Endothelial cell (in vitro differentiated cells): ENCODE measurements at regions not wholly inside any gene's neighbourhood (a gene's known extent, or its start where the extent isn't known, plus 50 kb on each side); places are given as distances from the start of the nearest gene placed in this dataset.

ENCODE experiments used
- DNase-seq: peaks from one replicate; pipeline ENCODE4 v3.0.0; 2021; ENCODE audit warnings: low spot score
- H3K27ac Mint-ChIP-seq: one replicate; pipeline ENCODE4 v1.8.0; 2021; ENCODE audit warnings: mixed read lengths, inconsistent platforms; ENCODE audit not compliant: unreplicated experiment
- H3K27me3 Mint-ChIP-seq: one replicate; pipeline ENCODE4 v1.8.0; 2021; ENCODE audit warnings: mild to moderate bottlenecking, moderate library complexity, mixed read lengths, inconsistent platforms; ENCODE audit not compliant: unreplicated experiment
- H3K36me3 Mint-ChIP-seq: one replicate; pipeline ENCODE4 v1.8.0; 2021; ENCODE audit warnings: mild to moderate bottlenecking, low read depth, mixed read lengths, inconsistent platforms; ENCODE audit not compliant: unreplicated experiment
- H3K4me1 Mint-ChIP-seq: one replicate; pipeline ENCODE4 v1.8.0; 2021; ENCODE audit warnings: mild to moderate bottlenecking, mixed read lengths, inconsistent platforms; ENCODE audit not compliant: unreplicated experiment
- H3K4me3 Mint-ChIP-seq: one replicate; pipeline ENCODE4 v1.8.0; 2021; ENCODE audit warnings: mild to moderate bottlenecking, mixed read lengths, inconsistent platforms; ENCODE audit not compliant: unreplicated experiment
- H3K9me3 Mint-ChIP-seq: one replicate; pipeline ENCODE4 v1.8.0; 2021; ENCODE audit warnings: mixed read lengths, inconsistent platforms; ENCODE audit not compliant: unreplicated experiment
- TF ChIP-seq, protein P1 (sequence below): fragments of 200-600 bp; sonication (generic); IDR thresholded peaks from one replicate; pipeline ENCODE4 v1.5.0; 2021; ENCODE audit warnings: antibody characterized with exemption; ENCODE audit not compliant: unreplicated experiment

DNA sequence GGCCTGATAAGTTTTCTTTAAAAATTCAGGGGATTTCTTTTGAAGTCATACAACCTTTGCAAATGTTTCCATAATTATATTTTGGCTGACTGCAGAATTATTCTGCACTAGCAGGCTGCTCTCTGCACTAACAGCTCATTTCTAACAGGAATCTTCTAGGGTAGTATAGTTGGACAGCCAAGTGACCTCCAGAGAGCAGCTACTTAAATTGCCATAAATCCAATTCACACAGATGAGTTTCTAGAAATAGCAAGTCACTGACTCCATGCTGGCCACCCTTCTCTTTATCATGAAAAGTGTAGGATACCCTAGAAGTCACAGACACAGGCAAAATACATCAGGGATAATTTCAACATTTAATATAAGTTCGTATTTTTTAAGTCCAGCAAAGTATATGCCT is 110.9 kb upstream of the TARS1 start:
- Mint-ChIP-seq H3K27me3 (peaks cover 4% of the 10 kb centered on the region), H3K4me3 (no peak overlapping the region), H3K9me3 (no peaks in the 10 kb centered on the region), H3K4me1 (peaks cover 20% of the 10 kb centered on the region), H3K36me3 (no peaks in the 10 kb centered on the region), H3K27ac (no peak overlapping the region)
- TF ChIP-seq, protein P1, sequence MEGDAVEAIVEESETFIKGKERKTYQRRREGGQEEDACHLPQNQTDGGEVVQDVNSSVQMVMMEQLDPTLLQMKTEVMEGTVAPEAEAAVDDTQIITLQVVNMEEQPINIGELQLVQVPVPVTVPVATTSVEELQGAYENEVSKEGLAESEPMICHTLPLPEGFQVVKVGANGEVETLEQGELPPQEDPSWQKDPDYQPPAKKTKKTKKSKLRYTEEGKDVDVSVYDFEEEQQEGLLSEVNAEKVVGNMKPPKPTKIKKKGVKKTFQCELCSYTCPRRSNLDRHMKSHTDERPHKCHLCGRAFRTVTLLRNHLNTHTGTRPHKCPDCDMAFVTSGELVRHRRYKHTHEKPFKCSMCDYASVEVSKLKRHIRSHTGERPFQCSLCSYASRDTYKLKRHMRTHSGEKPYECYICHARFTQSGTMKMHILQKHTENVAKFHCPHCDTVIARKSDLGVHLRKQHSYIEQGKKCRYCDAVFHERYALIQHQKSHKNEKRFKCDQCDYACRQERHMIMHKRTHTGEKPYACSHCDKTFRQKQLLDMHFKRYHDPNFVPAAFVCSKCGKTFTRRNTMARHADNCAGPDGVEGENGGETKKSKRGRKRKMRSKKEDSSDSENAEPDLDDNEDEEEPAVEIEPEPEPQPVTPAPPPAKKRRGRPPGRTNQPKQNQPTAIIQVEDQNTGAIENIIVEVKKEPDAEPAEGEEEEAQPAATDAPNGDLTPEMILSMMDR: no peak
- no peak for DNase-seq

DNA sequence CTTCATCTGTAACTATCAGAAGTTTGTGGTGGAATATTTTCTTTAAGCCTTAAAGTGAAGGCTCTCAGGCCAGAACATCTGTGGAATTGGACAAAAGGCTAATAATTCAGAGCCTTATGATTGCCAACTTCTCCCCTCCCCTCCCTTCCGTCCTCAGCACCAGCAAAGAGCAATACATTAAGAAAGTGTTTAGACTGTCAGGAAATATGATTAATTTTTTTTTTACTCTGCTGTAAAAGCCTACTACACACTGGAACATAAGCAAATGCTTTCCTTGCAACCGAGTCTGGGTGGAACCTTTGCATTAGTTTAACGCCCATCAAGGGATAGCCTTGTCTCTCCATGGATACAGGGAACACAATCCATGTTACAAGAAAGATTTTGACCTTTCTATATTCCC is 110.3 kb upstream of the TARS1 start:
- TF ChIP-seq, protein P1: no peak
- H3K27ac Mint-ChIP-seq: no peak overlapping the region
- H3K4me1 Mint-ChIP-seq: peaks cover 20% of the 10 kb centered on the region

DNA sequence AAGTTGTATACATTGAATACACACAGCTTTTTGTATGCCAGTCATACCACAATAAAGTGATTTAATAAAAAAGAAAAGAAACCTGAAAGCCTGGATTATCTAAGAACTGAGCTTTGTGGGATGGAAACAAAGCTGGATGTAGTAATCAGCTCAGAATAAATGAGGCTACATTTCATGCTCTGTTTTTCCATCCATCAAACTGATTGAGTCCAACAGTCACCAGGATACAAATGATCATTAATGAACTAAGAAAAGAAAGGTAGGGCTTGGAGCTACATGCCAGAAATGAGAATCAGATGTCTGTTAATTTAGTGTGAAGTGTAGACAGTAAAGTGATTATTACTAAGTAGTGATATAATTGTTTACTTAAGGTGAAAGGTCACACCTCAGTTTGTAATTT is 109.8 kb upstream of the TARS1 start:
- TF ChIP-seq, protein P1: no peak
- H3K4me1 Mint-ChIP-seq: peaks cover 20% of the 10 kb centered on the region
- no peak overlapping the region for H3K4me3 Mint-ChIP-seq
- H3K27me3 Mint-ChIP-seq: peaks cover 4% of the 10 kb centered on the region
- H3K36me3 Mint-ChIP-seq: no peaks in the 10 kb centered on the region
- H3K27ac Mint-ChIP-seq: no peak overlapping the region
- no peak for DNase-seq
- H3K9me3 Mint-ChIP-seq: no peaks in the 10 kb centered on the region

More for the DNA sequence above, 110.3 kb upstream of the TARS1 start:
- Mint-ChIP-seq H3K4me3 (no peak overlapping the region), H3K27me3 (peaks cover 4% of the 10 kb centered on the region), H3K9me3 (no peaks in the 10 kb centered on the region), H3K36me3 (no peaks in the 10 kb centered on the region)
- no peak for DNase-seq

DNA sequence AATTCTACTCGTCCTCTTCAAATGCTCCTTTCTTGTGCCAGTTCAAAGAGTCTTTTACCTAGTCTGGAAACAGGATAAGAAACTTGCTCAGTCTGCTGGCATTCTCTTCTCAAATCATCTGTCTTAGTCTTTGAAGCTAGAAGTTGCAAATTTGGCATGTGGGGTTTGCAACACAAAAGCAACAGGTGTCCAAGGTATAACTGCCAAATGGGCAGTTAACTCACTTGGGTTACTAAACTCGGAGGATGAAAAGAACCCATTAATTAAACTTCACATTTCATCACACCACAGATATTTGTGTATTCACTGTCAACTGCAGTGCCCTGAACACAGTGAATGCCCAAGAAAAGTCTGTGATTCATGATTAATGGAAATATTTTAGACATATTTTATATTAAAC is 108.0 kb upstream of the TARS1 start:
- no peak overlapping the region for H3K27ac Mint-ChIP-seq
- no peaks in the 10 kb centered on the region for H3K9me3 Mint-ChIP-seq
- DNase-seq: no peak
- peaks cover 3% of the 10 kb centered on the region for H3K27me3 Mint-ChIP-seq
- TF ChIP-seq, protein P1: no peak
- H3K4me1 Mint-ChIP-seq: peaks cover 16% of the 10 kb centered on the region
- no peaks in the 10 kb centered on the region for H3K36me3 Mint-ChIP-seq
- no peak overlapping the region for H3K4me3 Mint-ChIP-seq

DNA sequence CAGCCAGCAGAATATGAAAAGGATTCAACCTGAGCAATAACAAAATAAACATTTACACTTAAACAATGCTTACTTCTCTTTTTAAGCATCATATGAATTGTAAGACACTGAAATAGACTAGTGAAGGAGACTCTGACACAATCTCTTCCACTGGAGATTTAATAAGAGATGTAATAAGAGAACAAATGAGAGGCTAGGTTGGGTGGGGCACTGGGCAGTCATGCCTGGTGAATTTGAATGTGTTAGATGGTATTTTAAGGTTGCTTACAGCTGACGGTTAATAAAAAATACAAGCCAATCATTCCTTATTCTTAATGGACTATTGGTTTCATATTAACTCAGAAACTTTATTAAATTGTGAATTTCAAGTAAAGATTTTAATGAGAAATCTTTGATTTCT is 105.9 kb upstream of the TARS1 start:
- Mint-ChIP-seq H3K4me1 (peaks cover 28% of the 10 kb centered on the region), H3K36me3 (no peaks in the 10 kb centered on the region), H3K27ac (no peak overlapping the region), H3K9me3 (no peaks in the 10 kb centered on the region), H3K27me3 (peaks cover 3% of the 10 kb centered on the region), H3K4me3 (no peak overlapping the region)
- TF ChIP-seq, protein P1: no peak
- DNase-seq: no peak
